ENCODE measurements at regions not wholly inside any gene's neighbourhood (a gene's known extent, or its start where the extent isn't known, plus 50 kb on each side); places are given as distances from the start of the nearest gene placed in this dataset.

- TF ChIP-seq CTCF (conservative IDR thresholded peaks at IDR 0.05; ENCODE audit: low read length) (no peak), EZH2phosphoT487 (IDR thresholded peaks at IDR 0.05; ENCODE audit: borderline replicate concordance) (no peak)
Measured at GRCh38 chr6:126947070-126947469, 171.4 kb upstream of the RSPO3 start.
